NCI-H82 treated with DMSO at 0.1 percent for 48 hours (cell line): ENCODE measurements at regions not wholly inside any gene's neighbourhood (a gene's known extent, or its start where the extent isn't known, plus 50 kb on each side); places are given as distances from the start of the nearest gene placed in this dataset.

Source experiments
- DNase-seq: peaks from one replicate; lab custom pipeline; 2025; ENCODE audit not compliant: unreplicated experiment; lab: John Stamatoyannopoulos, UW

DNA sequence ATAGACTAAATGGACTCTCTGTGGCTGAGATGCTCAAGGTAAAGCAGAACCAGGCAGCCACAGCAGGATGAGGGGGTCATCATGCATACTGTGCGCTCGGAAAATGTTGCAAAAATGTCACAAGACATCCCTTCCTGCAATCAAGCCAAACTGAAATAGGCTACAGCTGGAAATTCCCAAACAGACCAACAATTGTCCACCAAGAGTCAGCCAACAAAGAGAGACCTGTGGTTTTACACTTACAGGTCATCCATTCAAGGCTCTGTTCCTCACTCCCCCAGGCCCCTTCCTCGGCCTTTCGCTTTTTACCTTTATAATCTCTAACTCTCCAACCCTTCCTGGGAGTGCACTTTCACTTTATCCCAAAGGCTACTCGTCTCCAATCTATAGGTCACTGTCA, 1066.9 kb downstream of the TSN start:
- no peak for DNase-seq

DNA sequence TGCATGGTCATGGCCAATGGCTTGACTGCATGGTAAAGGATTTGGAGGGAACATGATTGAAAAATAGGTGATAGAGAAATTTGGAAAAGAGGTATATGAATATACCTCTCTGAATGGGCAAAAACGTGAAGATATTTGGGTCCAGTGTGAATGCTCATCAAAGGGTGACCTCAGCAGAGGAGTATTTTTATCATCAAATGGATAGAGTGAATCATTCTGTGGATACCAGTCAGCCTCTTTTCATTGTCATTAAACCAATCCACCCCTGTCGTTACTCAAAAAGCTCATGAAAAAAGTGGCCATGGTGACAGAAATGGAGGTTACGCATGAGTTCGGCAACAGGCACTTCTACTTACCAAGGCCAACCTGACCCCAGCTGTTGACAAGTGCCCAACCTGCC, 1074.7 kb downstream of the TSN start:
- DNase-seq = no peak

DNA sequence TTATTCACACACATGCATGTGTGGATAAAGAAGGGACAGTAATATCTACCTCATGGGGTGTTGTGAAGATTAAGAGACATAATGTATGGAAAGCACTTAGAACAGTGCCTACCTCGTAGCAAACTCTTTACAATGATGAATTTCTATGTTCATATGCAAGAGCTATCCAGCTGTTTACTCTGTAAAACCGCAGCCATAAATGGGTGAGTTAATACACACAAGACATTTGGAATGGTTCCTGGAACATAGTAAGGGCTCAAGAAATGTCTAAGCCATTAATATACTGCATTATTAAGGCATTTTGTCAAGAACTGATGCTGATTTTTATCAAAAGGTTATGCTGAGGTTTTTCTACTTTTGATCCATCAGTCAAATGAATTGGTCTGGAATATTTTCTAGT, 1076.2 kb downstream of the TSN start:
- DNase-seq = no peak

DNA sequence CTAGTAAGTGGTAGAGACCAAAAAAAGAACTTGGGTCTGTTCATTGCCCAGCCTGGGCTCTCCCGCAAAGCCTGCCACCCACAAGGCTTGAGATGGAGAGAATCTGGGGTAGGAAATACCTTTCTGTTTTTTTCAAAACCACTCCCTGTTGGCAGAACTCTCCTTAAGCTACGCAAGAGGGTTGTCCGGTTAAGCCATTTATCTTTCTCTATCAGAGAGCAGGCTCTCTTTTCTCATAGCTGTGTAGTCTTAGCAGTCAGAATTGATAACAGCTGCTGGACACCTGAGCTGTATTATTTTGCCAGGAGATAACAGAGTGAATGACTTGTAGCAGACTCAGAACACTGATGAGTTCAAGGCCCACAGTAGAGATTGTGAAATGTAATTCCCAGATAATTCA, 1088.1 kb downstream of the TSN start:
- no peak for DNase-seq

DNA sequence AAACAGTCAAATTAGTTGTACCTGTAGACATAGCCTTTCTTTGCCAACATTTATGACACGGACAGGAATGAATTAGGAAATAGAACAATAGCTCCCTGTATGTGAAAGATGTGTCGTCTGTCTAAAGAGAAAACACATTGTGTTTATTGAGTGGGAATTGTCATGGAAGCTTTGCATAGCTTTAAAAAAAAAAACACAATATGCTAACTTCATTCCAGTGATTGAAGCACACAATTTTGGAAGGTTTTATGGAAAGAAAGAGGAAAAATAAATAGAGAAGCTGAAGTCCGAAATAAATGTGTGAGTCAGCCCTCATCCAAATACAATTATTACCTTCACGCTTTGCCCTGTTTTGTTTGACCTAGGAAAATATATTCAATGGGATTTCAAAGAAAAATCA, 1095.7 kb downstream of the TSN start:
- no peak for DNase-seq

DNA sequence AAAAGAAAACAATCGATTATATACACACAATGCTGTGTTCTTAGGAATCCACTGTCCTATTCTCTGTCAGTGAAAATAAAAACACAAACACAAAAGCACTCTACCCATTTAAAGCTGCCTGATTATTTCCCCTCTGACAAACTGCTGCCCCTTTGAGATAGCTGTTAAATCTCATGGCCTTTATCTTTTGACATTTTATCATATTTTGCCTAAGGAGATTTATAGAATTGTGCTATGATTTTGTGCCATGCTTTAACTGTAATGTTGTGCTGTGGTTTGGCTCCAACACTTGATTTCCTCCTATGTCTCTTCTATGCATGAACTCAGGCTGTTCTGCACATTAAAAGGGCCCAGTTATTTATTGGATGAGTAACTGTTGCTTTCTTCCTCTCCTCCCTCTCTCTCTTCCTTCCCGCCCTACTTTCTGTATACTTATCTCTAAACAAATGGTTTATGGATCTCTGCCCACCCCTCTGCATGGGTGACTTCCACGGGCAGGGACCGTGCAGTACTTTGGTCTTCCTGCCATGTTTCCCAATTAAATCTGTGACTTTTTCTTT, 1096.6 kb downstream of the TSN start:
- no peak for DNase-seq

DNA sequence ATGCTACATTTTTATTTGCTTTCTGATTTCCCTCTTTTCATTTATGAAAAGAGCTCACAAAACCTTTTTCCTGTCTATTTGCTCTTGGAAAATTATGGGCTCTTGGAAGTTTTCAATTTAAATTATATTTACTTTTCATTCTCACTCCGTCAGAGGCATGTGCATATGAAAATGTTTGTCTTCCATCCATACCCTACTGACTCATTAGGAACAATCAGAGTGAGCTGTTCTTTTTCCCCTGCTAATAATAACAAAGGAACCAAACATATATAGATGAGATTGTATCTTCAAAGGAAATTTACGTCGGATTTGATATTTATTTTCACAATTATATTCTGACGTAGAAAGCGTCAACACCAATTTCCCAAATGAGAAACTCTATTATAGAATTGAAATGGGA, 1101.2 kb downstream of the TSN start:
- no peak for DNase-seq

DNA sequence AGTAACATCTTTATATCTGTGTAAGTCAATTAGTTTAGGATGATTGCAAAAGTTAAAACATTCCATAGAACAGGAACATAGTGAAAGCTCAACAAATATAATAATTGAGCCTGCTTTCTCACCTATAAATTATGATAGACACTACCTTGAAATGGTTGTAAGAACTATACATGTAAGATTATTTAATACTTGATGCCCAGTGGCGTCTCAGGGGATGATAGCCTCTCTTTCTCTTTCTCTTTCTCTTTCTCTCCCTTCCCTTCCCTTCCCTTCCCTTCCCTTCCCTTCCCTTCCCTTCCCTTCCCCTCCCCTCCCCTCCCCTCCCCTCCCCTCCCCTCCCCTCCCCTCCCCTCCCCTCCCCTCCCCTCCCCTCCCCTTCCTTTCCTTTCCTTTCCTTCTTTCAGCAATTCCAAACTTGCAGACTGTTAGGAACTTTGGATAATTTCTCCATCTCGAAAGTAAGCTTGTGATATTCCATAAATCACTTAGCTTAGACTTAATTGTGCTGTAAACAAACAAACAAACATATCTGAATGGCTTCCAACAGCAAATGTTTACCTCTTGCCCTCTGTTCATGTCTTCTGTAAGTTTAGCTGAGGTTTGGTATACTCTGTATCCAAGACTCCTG, 1102.7 kb downstream of the TSN start:
- DNase-seq = no peak

DNA sequence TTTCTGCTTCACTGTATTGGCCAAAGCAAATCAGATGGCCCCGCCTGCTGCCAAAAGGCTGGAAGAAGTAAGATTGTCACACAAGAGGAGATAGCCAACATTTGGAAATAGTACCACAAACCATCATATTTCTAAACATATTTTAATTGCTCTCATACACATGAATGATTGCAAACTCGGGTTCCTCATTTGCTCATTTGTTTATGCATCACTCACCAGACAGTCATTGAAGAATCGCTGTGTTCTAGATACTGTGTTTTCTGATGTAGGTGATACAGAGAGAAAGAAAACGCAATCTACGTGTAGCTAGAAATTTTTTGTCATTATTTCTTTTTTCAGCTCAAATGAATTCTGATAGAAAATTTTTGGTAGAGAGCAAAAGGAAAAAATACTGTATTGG, 1103.4 kb downstream of the TSN start:
- no peak for DNase-seq

DNA sequence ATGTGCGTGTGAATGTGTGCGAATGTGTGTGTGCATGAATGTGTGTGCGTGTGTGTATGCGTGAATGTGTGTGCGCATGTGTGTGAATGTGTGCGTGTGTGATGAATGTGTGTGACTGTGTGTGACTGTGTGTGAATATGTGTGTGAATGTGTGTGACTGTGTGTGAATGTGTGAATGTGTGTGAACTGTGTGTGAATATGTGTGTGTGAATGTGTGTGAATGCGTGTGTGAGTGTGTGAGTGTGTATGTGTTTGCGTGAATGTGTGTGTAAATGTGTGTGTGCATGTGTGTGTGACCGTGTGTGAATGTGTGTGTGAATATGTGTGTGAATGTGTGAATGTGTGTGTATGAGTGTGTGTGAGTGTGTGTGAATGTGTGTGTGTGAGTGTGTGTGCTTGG, 1103.8 kb downstream of the TSN start:
- no peak for DNase-seq

DNA sequence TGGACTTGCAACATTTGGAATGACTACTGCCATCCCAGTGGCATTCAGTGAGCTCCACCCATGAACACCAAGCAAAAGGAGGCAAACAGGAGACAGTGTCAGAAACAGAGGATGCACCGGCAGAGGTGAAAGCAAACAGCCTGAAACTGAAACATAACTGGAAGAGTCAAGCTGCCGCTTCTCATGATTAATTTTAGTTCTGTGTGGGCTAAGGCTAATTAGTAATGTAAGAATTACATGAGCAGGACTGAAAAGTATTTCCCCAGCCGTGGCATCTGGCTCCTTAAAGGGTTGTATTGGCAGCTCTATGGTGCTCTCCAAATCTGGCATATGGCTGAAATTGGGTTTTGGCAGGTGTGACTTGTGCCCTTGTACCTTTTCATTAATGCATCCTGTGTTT, 1108.1 kb downstream of the TSN start:
- DNase-seq = no peak

DNA sequence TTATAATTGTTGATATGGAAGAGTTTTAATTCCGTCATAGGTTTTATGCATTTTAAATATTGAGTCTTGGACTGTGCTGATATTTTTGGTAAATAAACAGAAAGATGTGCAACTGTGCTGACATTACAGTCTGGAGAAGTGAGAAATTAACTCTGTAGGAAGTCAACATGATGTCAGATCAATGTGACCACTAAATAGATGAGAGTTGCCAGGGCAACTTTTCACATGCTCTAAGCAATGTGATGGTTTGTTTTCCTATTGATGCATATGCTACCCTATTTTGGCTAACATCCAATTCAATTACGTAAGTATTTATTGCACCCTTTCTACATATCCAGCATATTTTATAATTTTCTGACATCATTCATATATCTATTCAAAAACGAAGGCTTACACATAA, 1109.3 kb downstream of the TSN start:
- no peak for DNase-seq

DNA sequence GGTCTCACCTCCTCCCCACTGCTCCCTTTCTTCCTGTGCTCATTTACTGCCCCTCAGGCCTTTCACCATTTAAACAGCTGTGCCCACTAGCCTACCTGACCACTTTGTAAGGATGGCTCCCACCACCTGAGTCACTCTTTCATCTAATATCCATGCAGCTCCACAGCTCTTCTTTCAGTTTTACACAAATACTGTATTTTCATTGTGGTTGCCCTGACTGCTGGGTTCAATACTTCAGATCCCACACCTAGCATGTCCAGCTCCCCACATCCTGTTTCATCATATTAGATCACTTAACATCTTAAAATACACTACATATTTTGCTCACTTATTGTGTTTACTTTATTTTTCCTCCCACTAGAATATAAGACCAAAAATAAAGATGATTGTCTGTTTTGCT, 1110.6 kb downstream of the TSN start:
- DNase-seq = no peak

DNA sequence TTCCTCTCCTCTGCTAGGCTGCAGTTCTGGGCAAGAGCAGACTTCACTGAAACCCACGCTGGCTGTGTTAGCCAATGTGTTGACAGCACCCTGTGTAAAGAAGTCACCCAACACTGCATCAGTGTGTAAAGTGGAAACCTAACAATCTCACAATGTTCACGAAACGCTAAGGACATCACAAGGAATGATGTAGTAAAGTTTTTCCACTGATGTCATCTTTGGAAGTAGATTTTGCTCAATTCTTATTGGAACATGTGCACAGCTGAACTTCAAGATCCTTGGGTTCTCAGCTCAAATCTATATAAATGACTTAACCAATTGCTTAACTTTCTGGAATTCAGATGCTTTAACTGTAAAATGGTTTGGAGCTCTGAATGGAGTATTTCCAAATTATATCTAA, 1112.5 kb downstream of the TSN start:
- no peak for DNase-seq

DNA sequence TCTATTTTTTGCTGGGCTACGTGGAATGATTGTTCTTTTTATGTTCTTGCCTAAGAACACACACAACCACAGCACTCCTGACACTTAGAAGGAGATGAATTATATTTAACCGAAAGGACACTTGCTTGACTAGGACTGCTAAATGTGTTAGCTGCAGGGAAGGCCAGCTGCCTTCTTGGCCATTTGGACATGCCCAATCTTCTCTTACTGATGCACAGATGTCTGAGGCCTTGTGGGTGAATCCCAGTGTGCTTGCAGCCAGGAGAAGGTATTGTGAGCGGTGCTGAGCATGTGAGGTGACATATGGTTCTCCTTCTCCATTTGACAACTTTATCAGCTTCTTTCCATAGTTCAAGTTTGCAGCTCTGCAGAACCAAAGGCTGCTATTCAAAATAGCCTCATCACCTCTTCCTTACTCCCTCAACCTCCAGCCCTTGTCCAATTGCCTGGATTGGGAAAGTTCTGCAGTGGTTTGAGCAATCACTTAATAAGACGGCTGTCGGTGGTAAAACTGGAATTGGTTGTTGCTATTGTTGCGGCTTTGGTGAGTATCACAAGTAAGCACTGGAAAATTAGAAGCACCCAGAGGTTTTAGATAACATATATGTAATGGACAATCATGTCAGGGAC, 1113.3 kb downstream of the TSN start:
- no peak for DNase-seq

DNA sequence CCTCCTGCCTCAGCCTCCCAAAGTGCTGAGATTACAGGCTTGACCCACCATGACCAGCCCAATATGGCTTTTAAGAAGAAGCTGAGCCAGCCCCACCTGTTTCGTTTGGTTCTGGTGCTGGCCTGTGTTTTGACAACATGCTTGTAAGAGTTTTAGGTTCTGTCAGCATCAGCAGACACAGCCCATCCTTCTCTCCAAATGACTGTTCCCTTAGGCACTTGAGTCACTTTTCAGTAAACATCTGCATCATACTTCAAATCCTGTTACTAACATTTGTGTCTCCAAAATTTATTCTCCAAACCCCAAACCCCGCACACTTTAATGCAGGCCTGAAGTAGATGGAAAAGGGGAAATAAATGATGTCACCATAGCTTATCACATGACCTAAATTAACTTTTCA, 1118.5 kb downstream of the TSN start:
- no peak for DNase-seq

DNA sequence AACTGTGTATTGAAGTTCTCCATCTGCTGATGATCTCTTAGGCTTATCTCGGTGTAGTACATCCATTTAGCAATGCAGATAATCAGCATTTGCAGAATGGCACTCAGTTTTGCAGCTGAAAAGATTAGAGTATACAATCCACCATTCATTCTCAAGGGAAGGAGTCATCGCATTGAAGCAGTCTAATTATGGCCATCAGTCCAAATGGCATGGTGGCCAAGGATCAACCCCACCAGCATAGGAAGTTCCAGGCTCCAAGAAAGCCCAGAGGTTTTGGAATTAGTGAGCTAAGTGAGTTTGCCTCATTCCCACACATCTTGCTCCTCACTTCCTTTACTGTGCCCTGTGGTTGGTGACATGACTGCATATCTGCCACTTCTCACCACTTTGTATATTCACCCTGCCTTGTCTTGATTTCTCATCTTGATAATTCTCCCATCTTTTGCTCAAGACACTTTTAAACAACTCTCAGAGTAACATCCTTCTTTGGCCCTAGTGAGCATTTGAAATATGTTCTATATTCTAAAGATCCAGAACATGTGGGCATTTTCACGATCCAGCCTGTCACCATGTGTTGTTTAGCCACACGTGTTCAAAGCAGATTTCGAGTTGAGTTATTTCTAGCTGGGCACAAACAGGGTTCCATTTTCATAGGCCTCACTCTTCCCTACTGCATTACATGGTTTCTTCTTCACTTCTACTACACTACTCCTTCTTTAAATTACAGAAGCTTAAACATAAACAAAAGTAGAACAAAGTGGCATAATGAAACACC, 1119.8 kb downstream of the TSN start:
- no peak for DNase-seq

DNA sequence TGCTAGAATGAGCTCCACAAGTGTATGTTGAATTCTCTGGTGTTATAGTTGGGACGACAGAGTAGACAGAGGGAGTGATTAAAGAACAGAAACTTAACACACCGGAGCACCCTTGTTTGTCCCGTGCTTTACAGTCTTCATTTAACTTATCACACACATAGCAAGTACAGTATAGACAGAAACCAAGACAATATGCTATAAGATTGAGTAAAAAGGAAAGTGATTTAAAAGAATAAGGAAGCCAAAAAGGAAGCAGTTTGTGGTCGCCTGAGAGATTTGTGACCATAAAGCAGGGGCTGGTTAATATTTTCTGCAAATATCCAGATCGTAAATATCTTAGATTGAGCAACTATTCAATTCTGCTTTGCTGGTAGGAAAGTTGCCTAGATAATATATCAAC, 1128.4 kb downstream of the TSN start:
- DNase-seq = no peak

DNA sequence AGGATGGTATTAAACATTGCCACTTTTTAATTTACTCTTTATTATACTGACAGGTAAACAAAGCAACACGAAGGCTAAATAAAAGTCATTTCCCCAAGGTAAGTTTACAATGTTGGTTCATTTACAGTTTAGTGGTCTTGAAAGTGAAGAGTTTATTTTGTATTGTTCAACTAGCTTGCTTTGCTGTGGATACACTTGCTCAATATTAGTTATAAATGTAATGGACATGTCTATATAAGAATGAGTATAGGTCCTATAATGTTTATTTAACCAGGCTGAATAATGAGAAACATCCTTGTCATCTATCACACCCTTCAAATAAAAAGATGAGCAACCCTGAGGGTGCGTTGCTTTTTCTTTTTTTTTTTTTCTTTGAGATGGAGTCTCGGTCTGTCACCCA, 1129.4 kb downstream of the TSN start:
- DNase-seq = no peak

DNA sequence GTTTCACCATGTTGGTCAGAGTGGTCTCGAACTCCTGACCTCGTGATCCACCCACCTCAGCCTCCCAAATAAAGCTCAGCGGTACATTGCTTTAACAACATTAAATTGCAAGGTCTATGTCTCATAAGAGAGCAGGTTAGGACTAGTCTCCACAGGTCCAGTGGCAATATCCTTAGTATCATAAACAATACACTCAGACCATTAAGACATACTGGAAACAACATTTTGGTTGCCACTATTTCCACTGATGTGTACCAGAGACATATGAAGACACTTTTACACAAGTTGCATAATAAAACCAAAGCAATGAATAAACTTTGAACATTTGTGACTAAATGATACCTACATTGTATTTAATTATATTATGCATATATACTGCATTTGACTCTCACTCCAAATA, 1130.0 kb downstream of the TSN start:
- DNase-seq = no peak

DNA sequence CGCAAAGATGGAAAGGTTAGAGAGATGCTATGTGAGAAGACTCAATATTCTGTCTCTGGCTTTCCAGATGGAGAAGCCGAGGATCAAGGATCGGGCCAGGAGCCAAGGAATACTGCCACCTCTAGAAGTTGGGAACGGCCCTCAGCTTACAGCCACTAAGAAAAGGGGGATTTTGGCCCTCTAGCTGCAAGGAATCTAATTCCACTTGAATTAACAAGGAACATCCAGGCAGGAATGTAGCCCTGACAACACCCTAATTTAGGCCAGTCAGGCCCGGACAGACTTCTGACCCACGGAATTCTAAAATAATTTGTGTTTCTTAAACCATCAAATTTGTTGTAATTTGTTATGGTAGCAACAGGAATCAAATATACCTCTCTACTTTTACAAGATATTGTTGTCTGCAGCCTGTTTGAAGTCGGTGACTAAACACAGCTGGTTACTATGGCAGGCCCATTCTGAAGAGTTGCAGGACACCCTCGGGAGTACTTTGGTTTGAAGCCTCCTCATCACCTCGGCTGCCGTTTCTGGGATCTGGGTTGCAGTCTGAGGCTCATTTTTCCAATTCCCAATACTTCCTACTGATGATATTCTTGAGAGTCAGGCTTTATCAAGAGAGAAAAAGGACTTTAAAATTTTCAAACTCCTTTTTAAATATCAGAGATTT, 1131.2 kb downstream of the TSN start:
- DNase-seq = no peak

DNA sequence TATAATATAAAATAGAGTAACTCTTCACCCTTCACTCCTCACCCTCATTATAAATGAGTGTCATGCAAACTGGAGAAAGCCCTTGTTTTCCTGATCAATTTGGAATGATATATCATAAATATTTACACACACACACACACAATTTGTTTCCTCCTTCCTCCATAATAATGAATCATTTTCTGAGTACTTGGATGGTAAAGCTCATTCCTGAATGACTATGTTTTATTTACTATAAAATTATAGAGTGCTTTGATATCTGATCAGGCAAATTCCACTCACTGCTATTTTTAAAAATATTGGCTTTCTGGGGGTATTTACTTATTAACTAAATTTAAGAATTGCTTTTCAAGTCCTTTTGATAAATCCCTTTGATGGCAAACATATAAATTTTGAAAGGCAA, 1125.5 kb upstream of the CNTNAP5 start:
- DNase-seq = no peak
